ENCODE measurements at regions not wholly inside any gene's neighbourhood (a gene's known extent, or its start where the extent isn't known, plus 50 kb on each side); places are given as distances from the start of the nearest gene placed in this dataset.
"Not testable (repeated sequence)": the region's sequence is repeated elsewhere in the genome, so short reads cannot be mapped to it uniquely, and the experiment has no call there.

DNA sequence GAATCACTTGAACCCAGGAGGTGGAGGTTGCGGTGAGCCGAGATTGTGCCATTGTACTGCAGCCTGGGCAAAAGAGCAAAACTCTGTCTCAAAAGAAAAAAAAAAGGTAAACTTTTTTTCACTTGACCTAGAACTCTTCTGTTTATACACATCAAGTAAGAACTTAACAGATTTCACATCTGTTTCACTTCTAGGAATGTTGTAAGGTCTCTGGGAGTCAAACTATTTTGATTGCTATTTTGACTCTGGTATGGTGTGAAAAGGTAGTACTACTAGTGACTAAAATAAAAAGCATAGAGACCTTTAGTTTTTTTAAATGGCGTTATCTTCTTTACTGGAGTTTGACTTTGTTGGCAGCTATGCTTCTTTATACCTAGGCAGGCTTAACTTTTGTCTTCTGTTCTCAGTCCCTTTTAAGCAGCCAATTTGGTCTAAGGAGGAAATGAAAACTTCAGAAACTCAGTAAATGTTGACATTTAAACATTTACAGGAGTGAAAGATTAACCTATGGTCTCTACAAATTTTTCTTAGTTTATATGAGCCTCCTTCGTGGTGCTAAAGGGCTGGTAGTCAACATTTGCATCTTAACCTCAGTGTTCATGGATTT is 84.7 kb downstream of the METTL2B start:
- H3K4me1 Mint-ChIP-seq (ENCODE audit: low read depth, unreplicated experiment); H3K27ac Mint-ChIP-seq (ENCODE audit: unreplicated experiment); H3K36me3 Mint-ChIP-seq (ENCODE audit: unreplicated experiment); H3K4me3 Mint-ChIP-seq (ENCODE audit: unreplicated experiment); H3K27me3 Mint-ChIP-seq (ENCODE audit: unreplicated experiment); DNase-seq; H3K9me3 Mint-ChIP-seq (ENCODE audit: unreplicated experiment): not testable (repeated sequence)

DNA sequence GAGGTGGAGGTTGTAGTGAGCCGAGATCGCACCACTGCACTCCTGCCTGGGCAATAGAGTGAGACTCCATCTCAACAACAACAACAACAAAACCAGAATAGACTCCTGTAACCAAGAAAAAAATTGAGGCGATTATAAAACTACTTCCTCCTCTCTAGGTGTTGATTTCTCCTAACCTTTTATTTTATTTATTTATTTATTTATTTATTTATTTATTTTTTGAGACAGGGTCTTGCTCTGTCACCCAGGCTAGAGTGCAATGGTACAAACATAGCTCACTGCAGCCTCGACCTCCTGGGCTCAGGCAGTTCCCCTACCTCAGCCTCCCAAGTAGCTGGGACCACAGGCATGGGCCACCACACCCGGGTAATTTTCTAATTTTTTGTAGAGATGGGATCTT is 86.2 kb downstream of the METTL2B start:
- not testable (repeated sequence) for H3K27me3 Mint-ChIP-seq (ENCODE audit: unreplicated experiment); H3K27ac Mint-ChIP-seq (ENCODE audit: unreplicated experiment); H3K36me3 Mint-ChIP-seq (ENCODE audit: unreplicated experiment); H3K4me3 Mint-ChIP-seq (ENCODE audit: unreplicated experiment); H3K4me1 Mint-ChIP-seq (ENCODE audit: low read depth, unreplicated experiment); DNase-seq; H3K9me3 Mint-ChIP-seq (ENCODE audit: unreplicated experiment)

DNA sequence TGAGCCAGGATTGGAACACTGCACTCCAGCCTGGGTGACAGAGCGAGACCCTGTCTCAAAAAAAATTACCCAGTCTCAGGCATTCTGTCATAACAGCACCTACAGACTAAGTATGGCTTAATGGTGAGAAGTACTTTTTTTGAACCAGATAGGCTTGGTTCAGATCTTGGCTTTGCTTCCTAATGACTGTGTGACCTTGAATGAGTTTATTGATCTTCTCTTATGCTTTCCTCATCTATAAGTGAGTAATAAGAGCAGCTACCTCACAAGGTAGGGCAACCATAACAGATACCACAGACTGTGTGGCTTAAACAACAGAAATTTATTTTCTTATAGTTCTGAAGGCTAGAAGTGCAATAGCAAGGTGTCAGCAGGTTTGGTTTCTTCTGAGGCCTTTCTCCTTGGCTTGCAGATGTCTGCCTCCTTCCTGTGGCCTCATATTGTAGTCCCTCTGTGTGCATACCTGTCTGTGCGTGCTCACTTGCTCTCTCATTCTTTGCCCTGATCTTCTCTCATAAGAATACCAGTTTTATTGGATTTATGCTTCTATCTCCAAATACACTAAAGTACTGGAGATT is 87.7 kb downstream of the METTL2B start:
- DNase-seq; H3K4me1 Mint-ChIP-seq (ENCODE audit: low read depth, unreplicated experiment); H3K9me3 Mint-ChIP-seq (ENCODE audit: unreplicated experiment); H3K4me3 Mint-ChIP-seq (ENCODE audit: unreplicated experiment); H3K27ac Mint-ChIP-seq (ENCODE audit: unreplicated experiment); H3K27me3 Mint-ChIP-seq (ENCODE audit: unreplicated experiment); H3K36me3 Mint-ChIP-seq (ENCODE audit: unreplicated experiment): not testable (repeated sequence)

DNA sequence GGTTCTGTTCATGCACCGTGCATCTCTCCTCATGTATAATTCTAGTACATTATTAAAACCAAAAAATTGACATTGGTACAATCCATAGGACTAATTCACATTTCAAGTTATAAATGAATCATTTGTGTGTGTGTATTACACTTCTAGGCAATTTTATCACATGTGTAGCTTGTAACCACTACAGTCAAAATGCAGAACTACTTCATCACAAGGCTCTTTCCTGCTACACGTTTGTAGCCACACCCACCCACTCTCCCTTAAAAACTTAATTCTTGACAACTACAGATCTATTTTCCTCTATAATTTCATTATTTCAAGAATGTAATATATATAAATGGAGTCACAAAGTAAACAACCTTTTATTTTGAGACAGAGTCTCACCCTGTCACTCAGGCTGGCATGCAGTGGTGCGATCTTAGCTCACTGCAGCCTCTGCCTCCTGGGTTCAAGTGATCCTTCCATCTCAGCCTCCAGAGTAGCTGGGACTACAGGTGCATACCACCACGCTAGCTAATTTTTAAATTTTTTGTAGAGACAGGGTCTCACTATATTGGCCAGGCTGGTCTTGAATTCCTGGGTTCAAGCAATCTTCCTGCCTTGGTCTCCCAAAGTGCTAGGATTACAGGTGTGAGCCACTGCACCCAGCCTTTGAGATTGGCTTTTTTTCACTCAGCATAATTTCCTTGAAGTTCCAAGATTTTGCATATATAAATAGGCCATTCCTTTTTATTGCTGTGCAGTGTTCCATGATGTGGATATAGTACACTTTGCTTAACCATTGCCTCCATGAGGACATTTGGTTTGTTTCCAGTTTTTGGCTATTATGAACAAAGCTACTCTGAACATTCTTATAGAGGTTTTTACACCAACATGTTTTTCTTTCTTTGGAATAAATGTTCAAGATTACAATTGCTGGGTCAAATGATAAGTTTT is 88.7 kb downstream of the METTL2B start:
- H3K4me3 Mint-ChIP-seq (ENCODE audit: unreplicated experiment); H3K9me3 Mint-ChIP-seq (ENCODE audit: unreplicated experiment); H3K27me3 Mint-ChIP-seq (ENCODE audit: unreplicated experiment); H3K36me3 Mint-ChIP-seq (ENCODE audit: unreplicated experiment); H3K4me1 Mint-ChIP-seq (ENCODE audit: low read depth, unreplicated experiment); DNase-seq; H3K27ac Mint-ChIP-seq (ENCODE audit: unreplicated experiment): not testable (repeated sequence)

DNA sequence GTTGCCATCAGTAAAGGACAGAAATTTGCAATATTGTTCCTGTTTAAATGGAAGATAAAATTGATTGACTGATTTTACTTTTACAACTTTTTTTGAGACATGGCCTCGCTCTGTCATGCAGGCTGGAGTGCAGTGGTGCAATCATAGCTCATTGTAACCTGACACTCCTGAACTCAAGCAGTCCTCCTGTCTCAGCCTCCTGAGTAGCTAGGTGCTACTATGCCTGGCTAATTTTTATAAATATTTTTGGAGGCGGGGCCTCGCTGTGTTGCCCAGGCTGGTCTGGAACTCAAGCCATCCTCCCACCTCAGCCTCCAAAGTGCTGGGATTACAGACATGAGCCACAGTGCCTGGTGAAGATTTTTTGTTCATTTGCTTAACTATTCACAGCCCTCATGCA is 96.8 kb upstream of the GARIN1A start:
- DNase-seq; H3K27me3 Mint-ChIP-seq (ENCODE audit: unreplicated experiment); H3K9me3 Mint-ChIP-seq (ENCODE audit: unreplicated experiment); H3K4me1 Mint-ChIP-seq (ENCODE audit: low read depth, unreplicated experiment): not testable (repeated sequence)
- Mint-ChIP-seq H3K27ac (ENCODE audit: unreplicated experiment) (peak overlapping the region; percentile 86), H3K36me3 (ENCODE audit: unreplicated experiment) (peaks cover 21% of the 10 kb centered on the region), H3K4me3 (ENCODE audit: unreplicated experiment) (peak overlapping the region; percentile 20)

DNA sequence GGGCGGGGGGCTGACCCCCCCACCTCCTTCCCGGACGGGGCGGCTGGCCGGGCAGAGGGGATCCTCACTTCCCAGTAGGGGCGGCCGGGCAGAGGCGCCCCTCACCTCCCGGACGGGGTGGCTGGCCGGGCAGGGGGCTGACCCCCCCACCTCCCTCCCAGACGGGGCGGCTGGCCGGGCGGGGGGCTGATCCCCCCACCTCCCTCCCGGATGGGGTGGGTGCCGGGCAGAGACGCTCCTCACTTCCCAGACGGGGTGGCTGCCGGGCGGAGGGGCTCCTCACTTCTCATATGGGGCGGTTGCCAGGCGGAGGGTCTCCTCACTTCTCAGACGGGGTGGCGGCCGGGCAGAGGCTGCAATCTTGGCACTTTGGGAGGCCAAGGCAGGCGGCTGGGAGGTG is 95.1 kb upstream of the GARIN1A start:
- not testable (repeated sequence) for DNase-seq; H3K4me1 Mint-ChIP-seq (ENCODE audit: low read depth, unreplicated experiment); H3K9me3 Mint-ChIP-seq (ENCODE audit: unreplicated experiment); H3K27ac Mint-ChIP-seq (ENCODE audit: unreplicated experiment); H3K4me3 Mint-ChIP-seq (ENCODE audit: unreplicated experiment); H3K27me3 Mint-ChIP-seq (ENCODE audit: unreplicated experiment)
- H3K36me3 Mint-ChIP-seq (ENCODE audit: unreplicated experiment) = peaks cover 21% of the 10 kb centered on the region

DNA sequence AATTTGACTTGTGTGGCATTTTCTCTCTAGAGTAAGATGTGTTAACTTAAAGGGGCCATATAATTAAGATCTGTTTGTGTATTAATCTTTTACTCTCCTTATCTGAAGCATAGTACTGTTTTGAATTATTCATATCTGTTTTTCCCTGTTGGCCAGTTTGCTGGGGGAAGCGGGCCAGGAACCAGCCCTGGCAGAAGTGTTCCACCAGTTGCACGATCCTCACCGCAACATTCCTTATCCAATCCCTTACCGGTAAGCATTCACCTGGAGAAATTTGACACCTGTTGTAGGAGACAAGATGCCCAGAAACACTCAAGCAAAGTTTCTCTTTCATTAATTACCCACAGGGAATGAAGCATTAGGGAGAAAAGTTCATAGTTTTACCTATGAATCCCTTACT is 92.2 kb upstream of the GARIN1A start:
- DNase-seq; H3K27ac Mint-ChIP-seq (ENCODE audit: unreplicated experiment); H3K27me3 Mint-ChIP-seq (ENCODE audit: unreplicated experiment); H3K9me3 Mint-ChIP-seq (ENCODE audit: unreplicated experiment); H3K4me3 Mint-ChIP-seq (ENCODE audit: unreplicated experiment); H3K4me1 Mint-ChIP-seq (ENCODE audit: low read depth, unreplicated experiment): not testable (repeated sequence)
- H3K36me3 Mint-ChIP-seq (ENCODE audit: unreplicated experiment) = peaks cover 12% of the 10 kb centered on the region

DNA sequence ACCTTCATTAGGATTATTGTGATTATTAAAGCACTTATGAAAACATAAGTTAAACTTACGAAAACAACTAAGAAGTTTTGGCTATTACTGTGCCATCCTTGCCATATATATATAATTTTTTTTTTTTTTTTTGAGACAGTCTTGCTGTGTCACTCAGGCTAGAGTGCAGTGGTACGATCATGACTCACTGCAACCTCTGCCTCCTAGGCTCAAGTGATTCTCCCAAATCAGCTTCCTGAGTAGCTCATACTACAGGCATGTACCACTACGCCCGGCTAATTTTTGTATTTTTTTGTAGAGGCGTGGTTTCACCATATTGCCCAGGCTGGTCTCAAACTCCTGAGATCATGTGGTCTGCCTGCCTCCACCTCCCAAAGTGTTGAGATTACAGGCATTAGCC is 91.0 kb upstream of the GARIN1A start:
- not testable (repeated sequence) for H3K9me3 Mint-ChIP-seq (ENCODE audit: unreplicated experiment); H3K4me3 Mint-ChIP-seq (ENCODE audit: unreplicated experiment); H3K36me3 Mint-ChIP-seq (ENCODE audit: unreplicated experiment); DNase-seq; H3K4me1 Mint-ChIP-seq (ENCODE audit: low read depth, unreplicated experiment); H3K27me3 Mint-ChIP-seq (ENCODE audit: unreplicated experiment); H3K27ac Mint-ChIP-seq (ENCODE audit: unreplicated experiment)

DNA sequence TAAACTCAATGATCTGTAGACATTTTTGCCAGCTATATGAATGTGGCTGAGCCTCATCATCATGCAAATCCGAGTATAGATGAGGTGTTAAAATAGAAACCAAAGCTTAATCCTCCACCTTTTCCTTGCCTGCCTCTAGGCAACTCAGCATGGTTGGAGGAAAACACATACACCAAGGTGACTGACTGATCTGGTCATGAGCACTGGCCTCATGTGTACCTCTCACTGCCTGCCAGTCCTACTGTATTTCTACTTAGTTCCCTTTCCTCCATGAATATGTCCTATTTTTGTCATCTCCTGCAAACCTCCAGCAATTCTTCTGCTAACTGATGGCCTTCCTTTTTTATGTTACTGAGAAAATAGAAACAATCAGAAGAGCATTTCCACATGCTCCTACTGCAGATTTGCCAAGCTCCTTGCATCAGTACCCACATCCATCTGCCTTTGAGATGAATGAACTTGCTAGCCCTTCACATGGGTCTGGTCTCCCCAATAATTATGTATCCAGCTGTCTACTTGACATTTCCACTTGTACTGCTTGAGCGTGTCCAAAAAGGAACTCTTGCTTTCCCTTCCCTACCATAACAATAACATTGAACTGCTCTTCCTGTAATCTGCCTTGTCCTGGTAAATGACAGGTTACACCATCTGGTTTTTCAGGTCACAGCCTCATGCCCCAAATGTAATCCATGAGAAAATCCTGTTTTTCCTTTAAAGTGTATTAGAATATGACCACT is 90.1 kb upstream of the GARIN1A start:
- peak overlapping the region; percentile 50 for H3K27ac Mint-ChIP-seq (ENCODE audit: unreplicated experiment)
- H3K4me3 Mint-ChIP-seq (ENCODE audit: unreplicated experiment); DNase-seq; H3K9me3 Mint-ChIP-seq (ENCODE audit: unreplicated experiment); H3K4me1 Mint-ChIP-seq (ENCODE audit: low read depth, unreplicated experiment); H3K27me3 Mint-ChIP-seq (ENCODE audit: unreplicated experiment); H3K36me3 Mint-ChIP-seq (ENCODE audit: unreplicated experiment): not testable (repeated sequence)

DNA sequence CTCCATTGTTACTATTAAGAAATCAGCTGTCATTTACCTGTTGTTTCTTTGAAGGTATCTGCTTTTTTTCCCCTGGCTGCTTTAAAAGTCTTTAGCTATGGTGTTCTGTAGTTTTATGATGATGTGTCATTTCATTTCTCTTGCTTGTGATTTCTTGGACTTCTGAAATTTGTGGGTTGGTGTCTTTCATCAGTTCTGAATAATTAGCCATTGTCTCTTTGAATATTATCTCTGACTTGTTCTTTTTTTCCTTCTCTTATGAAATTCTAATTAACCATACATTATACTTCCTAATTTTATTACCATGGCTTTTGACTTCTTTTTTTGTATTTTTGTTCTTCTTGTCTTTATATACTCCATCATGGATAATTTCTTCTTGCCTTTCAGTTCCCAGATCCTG is 85.4 kb upstream of the GARIN1A start:
- H3K27ac Mint-ChIP-seq (ENCODE audit: unreplicated experiment); H3K9me3 Mint-ChIP-seq (ENCODE audit: unreplicated experiment); H3K27me3 Mint-ChIP-seq (ENCODE audit: unreplicated experiment); DNase-seq; H3K36me3 Mint-ChIP-seq (ENCODE audit: unreplicated experiment); H3K4me3 Mint-ChIP-seq (ENCODE audit: unreplicated experiment); H3K4me1 Mint-ChIP-seq (ENCODE audit: low read depth, unreplicated experiment): not testable (repeated sequence)

Data from glutamatergic neuron (in vitro differentiated cells).